Esophagus squamous epithelium (tissue), 4 donors: ENCODE measurements at regions not wholly inside any gene's neighbourhood (a gene's known extent, or its start where the extent isn't known, plus 50 kb on each side); places are given as distances from the start of the nearest gene placed in this dataset.

Source experiments
- POLR2A ChIP-seq, 4 donors: fragments of 450-650 bp; IDR thresholded peaks; one replicate each; pipeline ENCODE4 v1.6.1; 2017; ENCODE audit warnings: antibody characterized with exemption in 4 of 4, mild to moderate bottlenecking in 4 of 4, moderate library complexity in 3 of 4
- TF ChIP-seq, protein P1 (sequence below), 6 experiments: fragments of 450-650 bp in 4 of 6; fragments of 200-600 bp in 2 of 6; sonication (generic) in 2 of 6; IDR thresholded peaks; one replicate each; pipeline ENCODE4 v1.5.1; 2016 to 2019; ENCODE audit warnings: antibody characterized with exemption in 6 of 6, mild to moderate bottlenecking in 4 of 6, moderate library complexity in 4 of 6

DNA sequence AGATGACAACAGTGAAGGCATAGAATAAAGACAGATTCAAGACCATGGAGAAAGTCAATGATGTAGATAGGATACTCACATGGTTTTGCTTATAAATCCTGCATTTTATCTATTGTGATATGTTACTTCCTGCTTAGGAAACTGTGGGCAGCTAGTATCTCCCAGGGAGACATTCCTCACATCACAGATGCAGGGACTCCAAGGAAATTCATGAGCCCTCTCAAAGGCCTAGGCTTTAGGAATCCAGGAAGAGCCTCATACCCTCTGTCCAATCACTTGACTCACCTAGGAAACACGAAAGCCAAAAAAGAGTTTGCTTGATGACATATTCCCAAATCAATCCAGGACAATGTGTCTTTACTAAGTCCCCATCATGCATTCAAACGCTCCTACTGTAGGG lies 247.8 kb upstream of the KLHL29 start:
- TF ChIP-seq, protein P1, sequence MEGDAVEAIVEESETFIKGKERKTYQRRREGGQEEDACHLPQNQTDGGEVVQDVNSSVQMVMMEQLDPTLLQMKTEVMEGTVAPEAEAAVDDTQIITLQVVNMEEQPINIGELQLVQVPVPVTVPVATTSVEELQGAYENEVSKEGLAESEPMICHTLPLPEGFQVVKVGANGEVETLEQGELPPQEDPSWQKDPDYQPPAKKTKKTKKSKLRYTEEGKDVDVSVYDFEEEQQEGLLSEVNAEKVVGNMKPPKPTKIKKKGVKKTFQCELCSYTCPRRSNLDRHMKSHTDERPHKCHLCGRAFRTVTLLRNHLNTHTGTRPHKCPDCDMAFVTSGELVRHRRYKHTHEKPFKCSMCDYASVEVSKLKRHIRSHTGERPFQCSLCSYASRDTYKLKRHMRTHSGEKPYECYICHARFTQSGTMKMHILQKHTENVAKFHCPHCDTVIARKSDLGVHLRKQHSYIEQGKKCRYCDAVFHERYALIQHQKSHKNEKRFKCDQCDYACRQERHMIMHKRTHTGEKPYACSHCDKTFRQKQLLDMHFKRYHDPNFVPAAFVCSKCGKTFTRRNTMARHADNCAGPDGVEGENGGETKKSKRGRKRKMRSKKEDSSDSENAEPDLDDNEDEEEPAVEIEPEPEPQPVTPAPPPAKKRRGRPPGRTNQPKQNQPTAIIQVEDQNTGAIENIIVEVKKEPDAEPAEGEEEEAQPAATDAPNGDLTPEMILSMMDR (IDR thresholded peaks at IDR 0.05), result no peak
- TF ChIP-seq POLR2A (IDR thresholded peaks at IDR 0.05), result no peak
